ENCODE measurements at regions not wholly inside any gene's neighbourhood (a gene's known extent, or its start where the extent isn't known, plus 50 kb on each side); places are given as distances from the start of the nearest gene placed in this dataset.

DNA sequence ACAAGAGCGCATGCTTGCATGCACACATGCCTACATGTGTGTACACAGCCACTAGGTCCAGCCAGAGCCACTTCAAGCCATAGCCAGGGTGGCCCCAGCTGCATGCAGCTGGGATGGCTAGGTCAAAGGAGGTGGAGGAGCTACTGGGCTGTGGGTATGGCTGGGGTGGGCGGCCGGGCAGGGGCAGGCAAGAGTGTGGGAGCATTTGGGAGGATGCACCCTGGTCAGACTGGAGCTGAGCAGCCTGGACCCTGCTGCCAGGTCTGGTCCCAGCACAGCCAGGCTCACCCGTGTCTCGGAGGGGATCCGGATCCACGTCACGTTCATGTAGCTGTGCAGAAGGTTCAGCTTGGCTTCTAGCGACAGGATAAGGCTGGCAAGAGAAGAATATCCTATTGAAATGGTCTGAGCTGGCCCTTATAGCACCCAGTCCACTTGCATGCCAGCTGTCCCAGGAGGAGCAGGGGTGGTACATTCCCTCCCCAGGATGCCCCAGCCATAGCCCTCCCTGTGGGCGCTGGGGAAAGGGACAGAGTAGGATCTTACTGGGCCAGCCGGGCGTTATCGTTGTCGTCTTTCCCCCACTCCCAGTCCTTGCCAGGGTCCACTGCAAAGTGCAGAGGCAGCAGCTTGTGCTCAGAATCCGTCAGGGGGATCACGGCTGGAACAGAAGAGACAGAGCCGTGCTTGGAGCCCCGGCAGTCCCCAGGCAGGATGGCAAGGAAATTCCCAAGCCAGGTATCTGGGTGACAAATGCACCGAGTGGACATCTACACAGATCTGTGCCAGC lies 160.5 kb downstream of the KLF13 start:
- TF ChIP-seq, protein P1, sequence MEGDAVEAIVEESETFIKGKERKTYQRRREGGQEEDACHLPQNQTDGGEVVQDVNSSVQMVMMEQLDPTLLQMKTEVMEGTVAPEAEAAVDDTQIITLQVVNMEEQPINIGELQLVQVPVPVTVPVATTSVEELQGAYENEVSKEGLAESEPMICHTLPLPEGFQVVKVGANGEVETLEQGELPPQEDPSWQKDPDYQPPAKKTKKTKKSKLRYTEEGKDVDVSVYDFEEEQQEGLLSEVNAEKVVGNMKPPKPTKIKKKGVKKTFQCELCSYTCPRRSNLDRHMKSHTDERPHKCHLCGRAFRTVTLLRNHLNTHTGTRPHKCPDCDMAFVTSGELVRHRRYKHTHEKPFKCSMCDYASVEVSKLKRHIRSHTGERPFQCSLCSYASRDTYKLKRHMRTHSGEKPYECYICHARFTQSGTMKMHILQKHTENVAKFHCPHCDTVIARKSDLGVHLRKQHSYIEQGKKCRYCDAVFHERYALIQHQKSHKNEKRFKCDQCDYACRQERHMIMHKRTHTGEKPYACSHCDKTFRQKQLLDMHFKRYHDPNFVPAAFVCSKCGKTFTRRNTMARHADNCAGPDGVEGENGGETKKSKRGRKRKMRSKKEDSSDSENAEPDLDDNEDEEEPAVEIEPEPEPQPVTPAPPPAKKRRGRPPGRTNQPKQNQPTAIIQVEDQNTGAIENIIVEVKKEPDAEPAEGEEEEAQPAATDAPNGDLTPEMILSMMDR (conservative IDR thresholded peaks at IDR 0.05), result no peak
- TF ChIP-seq ZFX (IDR thresholded peaks at IDR 0.05), result no peak
- H3K27ac ChIP-seq, result no peak overlapping the region

DNA sequence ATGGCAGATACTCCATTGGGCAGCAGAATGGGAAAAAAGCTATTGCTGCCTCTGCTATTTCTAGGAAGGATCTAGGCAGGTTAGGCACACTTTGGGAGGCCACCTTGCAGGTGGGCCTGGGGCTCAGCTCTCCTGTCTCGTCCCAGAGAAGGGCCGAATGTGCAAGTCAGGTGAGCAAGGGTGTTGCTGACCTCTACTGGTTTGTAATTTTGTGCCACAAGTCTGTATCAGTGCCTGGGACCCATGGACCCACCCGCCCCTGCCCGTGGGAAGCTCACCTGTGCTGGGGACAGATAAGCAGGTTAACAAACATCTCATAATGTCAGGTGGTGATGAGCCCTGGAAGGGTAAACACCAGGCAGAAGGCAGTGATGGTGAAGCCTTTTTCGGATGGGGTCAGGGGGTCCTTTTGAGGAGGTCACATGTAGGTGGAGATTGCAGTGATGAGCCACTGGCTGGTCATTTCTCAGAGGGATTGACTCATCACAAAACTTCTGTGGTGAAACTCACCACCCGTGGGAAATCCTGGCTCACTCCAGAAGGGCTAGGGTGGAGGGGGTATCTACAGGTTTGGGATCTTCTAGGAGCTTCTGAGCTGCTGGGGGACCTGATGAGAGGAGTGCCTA lies 161.3 kb downstream of the KLF13 start:
- H3K27ac ChIP-seq, result no peak overlapping the region
- TF ChIP-seq ZFX (IDR thresholded peaks at IDR 0.05), result no peak
- TF ChIP-seq, protein P1 (conservative IDR thresholded peaks at IDR 0.05), result no peak

DNA sequence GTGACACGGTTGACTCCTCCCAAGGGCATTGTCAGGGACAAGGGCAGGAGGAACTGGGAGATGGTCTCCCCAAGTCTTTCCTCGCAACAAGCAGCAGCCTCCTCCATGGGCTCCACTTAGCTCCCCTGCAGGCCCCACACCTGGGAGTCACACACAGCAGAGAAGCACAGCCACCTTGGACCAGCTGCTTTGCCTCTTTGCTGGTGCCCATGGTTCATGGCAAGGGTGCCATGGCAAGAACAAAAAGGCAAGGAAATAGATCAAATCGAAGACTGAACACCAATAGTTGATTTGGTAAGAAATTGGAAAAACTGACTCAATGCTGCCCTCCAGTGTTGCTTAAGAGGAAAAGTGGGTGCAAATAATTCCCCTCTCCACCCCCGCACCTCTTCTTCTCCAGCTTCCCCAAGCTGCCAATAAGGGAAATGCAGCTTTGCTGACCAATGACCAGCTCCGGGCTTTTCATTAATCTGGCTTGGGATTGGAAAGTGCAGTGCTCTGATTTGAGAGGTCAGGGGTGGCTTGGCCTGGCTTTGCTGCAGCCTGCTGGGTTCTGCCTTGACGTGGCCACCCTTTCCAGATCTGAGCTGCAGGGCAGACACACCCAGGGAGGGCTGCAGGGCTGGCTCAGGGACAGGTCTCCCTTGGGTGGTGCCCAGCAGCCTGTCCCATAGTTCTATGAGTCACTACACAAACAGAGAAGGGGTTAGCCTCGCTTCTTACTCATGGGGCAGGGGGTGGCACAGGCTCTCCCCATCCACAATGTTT lies 162.0 kb downstream of the KLF13 start:
- TF ChIP-seq ZFX (IDR thresholded peaks at IDR 0.05), result no peak
- TF ChIP-seq, protein P1 (conservative IDR thresholded peaks at IDR 0.05), result peak; percentile 82
- no peak overlapping the region for H3K27ac ChIP-seq

DNA sequence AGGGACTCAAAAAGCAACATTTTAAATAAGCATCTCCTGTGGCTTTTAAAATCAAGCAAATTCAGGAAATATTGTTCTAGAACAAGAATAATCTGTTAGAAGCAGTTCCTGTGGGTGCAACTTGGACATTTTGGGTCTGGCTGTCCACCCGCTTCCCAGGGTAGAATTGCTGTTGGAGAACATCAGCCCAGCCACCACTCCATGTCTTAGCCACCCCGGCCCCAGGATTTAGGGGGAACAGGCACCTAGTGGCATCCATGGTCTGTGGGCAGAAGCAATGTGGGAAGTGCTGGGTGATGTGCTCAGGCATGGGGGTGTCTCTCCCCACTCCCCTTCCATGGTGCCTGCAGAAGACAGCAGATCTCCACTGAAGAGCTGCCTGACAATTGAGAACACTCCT lies 162.6 kb downstream of the KLF13 start:
- TF ChIP-seq, protein P1 (conservative IDR thresholded peaks at IDR 0.05), result no peak
- TF ChIP-seq ZFX (IDR thresholded peaks at IDR 0.05), result no peak
- no peak overlapping the region for H3K27ac ChIP-seq

DNA sequence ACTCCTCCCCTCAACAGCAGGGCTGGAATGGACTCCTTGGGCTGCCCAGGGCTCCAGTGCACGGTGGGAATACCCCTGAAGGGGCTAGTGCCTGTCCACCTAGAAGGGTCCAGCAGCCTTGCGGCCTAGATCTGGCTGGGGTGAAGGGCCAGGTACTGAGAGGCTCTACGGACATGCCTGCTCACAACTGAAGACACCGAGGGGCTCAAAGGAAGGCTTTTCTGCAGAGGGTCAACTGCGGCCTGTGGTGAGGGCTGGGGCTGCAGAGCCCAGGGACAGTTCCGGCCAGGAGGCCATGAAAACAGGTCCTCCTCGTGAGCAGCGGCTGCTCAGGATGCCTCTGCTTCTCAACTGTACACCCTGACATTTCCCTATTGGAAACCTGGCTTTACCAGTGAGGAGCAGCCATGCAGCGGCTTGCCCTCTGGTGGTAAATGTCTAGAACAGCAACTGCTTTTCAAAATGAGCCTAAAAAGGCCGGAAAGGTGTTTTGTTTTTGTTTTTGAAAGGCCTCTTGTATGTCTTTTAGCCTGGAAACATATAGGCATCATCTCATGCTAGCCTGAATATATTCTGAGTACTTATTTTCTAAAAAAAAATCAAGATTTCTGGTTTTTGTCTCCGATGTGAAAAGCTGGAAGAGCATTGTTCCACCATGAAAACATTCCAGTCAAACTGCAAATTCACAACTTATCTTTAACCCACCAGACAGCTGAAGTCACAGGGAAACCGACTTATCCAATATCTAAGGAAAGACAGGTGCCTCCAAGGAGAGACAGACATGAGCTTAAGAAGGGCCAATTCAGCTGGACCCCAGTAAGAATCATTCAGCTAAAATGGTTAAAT lies 163.4 kb downstream of the KLF13 start:
- H3K27ac ChIP-seq, result no peak overlapping the region
- TF ChIP-seq, protein P1 (conservative IDR thresholded peaks at IDR 0.05), result peak; percentile 89
- TF ChIP-seq ZFX (IDR thresholded peaks at IDR 0.05), result no peak

DNA sequence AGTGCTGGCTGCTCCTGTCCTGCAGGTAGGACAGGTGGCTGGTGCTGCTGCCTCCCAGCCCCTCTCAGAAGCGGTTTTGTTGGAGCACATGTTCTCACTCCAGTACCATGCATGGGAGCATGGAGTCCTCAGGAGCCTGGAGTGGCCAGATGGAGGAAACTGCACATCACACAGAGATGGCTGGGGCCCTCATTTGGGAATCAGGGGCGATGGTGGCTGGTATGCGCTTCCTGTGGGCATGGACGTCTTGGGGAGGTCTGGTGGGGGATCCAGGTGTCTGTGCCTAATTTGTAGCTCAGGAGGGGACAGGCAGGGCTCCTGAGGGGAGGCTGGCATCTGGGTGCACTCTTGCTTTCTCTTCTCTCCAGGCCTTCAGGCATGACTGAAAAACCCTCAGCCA lies 168.2 kb downstream of the KLF13 start:
- TF ChIP-seq, protein P1 (conservative IDR thresholded peaks at IDR 0.05), result no peak
- no peak for TF ChIP-seq ZFX (IDR thresholded peaks at IDR 0.05)
- H3K27ac ChIP-seq, result no peak overlapping the region

All from C4-2B (cell line).